ENCODE measurements at regions not wholly inside any gene's neighbourhood (a gene's known extent, or its start where the extent isn't known, plus 50 kb on each side); places are given as distances from the start of the nearest gene placed in this dataset.

DNA sequence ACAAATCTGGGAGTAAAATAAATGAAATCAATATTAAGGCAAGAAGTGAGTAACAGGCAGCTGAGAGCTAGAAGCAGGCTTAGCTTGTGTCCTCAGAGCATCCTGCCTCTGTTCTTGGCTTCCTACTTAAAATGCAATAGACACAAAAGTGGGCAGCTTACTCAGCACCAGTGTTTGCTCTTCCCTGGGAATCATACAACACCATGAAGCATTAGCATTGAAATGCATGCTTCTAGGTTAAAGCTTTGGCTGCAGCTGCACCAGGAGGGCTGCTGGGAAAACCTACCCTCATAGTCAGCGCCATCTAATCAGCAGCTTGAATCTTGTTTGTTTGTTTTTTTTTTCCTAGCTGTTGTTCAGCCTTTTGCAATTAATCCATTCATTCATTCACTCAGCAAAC is 104.2 kb upstream of the VWC2 start:
- no peak overlapping the region for H3K4me3 Mint-ChIP-seq
- H3K27ac Mint-ChIP-seq, result no peak overlapping the region
- intact Hi-C loops (cut with DNase I, micrococcal nuclease), result no loop called here
- Histone ChIP-seq H3K36me3 (ENCODE audit: insufficient read depth, low read length) (no peaks in the 10 kb centered on the region), H3K27me3 (ENCODE audit: control insufficient read depth in 1 of 2, insufficient read depth in 2 of 2, low read length in 2 of 2) (no peaks in the 10 kb centered on the region), H3K4me1 (ENCODE audit: insufficient read depth, low read length) (no peaks in the 10 kb centered on the region), H3K4me3 (ENCODE audit: low read length) (no peak overlapping the region), H3K9me3 (ENCODE audit: control insufficient read depth in 1 of 2, insufficient read depth in 1 of 2, low read length in 2 of 2) (peaks cover 0 to 14% of the 10 kb centered on the region in 2 experiments), H3K27ac (ENCODE audit: low read depth in 1 of 2, low read length in 2 of 2) (no peak overlapping the region)
- ATAC-seq (ENCODE audit: poor library complexity) (no peak), DNase-seq (no peak)
- CTCF ChIA-PET, result no interaction called here
- no peaks in the 10 kb centered on the region for H3K4me1 Mint-ChIP-seq (ENCODE audit: low read depth)
- TF ChIP-seq, protein P1, sequence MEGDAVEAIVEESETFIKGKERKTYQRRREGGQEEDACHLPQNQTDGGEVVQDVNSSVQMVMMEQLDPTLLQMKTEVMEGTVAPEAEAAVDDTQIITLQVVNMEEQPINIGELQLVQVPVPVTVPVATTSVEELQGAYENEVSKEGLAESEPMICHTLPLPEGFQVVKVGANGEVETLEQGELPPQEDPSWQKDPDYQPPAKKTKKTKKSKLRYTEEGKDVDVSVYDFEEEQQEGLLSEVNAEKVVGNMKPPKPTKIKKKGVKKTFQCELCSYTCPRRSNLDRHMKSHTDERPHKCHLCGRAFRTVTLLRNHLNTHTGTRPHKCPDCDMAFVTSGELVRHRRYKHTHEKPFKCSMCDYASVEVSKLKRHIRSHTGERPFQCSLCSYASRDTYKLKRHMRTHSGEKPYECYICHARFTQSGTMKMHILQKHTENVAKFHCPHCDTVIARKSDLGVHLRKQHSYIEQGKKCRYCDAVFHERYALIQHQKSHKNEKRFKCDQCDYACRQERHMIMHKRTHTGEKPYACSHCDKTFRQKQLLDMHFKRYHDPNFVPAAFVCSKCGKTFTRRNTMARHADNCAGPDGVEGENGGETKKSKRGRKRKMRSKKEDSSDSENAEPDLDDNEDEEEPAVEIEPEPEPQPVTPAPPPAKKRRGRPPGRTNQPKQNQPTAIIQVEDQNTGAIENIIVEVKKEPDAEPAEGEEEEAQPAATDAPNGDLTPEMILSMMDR (IDR thresholded peaks at IDR 0.05), result no peak
- POLR2A ChIA-PET, result no interaction called here
- no peaks in the 10 kb centered on the region for H3K36me3 Mint-ChIP-seq (ENCODE audit: low read depth)
- no peaks in the 10 kb centered on the region for H3K27me3 Mint-ChIP-seq
- peaks cover 5% of the 10 kb centered on the region for H3K9me3 Mint-ChIP-seq

DNA sequence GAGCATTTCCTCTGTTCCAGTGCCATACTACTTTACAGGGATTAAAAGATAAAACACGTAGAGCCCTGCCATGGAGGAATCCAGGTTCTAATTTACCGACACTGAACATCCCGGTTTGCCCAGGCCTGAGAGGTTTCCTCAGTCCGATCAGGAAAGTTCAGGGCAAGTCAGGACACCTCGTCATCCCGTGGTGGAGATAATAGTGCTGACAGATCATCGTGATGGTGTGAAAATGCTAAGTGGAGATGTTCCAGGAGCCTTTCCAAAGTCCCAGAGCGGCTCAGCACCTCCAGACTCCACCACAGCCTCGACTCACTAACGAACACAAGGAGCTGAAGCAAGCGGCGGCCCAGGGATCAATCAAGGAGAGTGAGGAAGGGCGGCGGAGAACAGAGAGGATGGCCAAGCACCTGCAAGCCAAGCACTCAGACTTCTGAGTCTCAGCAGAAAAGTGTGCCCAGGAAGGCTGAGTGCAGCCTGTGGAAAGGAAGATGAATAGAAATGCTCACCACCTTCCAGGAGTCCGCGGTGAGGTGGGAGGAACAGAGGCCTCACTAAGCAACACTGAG is 103.7 kb upstream of the VWC2 start:
- ChIA-PET CTCF (no interaction called here), POLR2A (no interaction called here)
- no peaks in the 10 kb centered on the region for H3K4me1 ChIP-seq (ENCODE audit: insufficient read depth, low read length)
- no peaks in the 10 kb centered on the region for H3K27me3 ChIP-seq (ENCODE audit: control insufficient read depth in 1 of 2, insufficient read depth in 2 of 2, low read length in 2 of 2)
- Mint-ChIP-seq H3K27me3 (no peaks in the 10 kb centered on the region), H3K27ac (no peak overlapping the region), H3K4me3 (no peak overlapping the region), H3K36me3 (ENCODE audit: low read depth) (no peaks in the 10 kb centered on the region), H3K9me3 (peaks cover 5% of the 10 kb centered on the region), H3K4me1 (ENCODE audit: low read depth) (no peaks in the 10 kb centered on the region)
- ATAC-seq (ENCODE audit: poor library complexity) (no peak), DNase-seq (no peak)
- no peak overlapping the region for H3K4me3 ChIP-seq (ENCODE audit: low read length)
- intact Hi-C loops (cut with DNase I, micrococcal nuclease), result no loop called here
- H3K27ac ChIP-seq (ENCODE audit: low read depth in 1 of 2, low read length in 2 of 2), result no peak overlapping the region
- TF ChIP-seq, protein P1 (IDR thresholded peaks at IDR 0.05), result no peak
- peaks cover 0 to 14% of the 10 kb centered on the region in 2 experiments for H3K9me3 ChIP-seq (ENCODE audit: control insufficient read depth in 1 of 2, insufficient read depth in 1 of 2, low read length in 2 of 2)
- H3K36me3 ChIP-seq (ENCODE audit: insufficient read depth, low read length), result no peaks in the 10 kb centered on the region

DNA sequence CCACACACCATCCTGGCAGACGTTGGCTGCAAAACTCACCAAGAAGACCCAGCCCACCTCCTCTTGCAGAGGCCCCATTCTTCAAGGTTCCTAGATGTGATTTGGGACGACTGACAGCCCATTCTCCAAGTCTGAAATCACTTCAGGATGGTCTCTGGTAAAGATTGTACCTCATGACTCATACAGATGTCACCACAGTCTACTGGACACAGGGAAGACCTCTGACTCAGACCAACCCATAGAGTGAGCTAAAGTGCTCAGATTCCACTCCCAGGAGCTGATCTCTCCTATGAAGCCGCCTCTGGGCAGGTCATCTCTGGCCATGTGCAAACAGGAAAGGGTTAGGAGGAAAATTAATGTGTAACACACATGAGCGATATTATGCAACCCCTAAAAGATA is 102.4 kb upstream of the VWC2 start:
- Histone ChIP-seq H3K9me3 (ENCODE audit: control insufficient read depth in 1 of 2, insufficient read depth in 1 of 2, low read length in 2 of 2) (peaks cover 0 to 14% of the 10 kb centered on the region in 2 experiments), H3K4me3 (ENCODE audit: low read length) (no peak overlapping the region)
- H3K27ac Mint-ChIP-seq, result no peak overlapping the region

More for the DNA sequence above, 102.4 kb upstream of the VWC2 start:
- H3K4me3 Mint-ChIP-seq, result no peak overlapping the region
- H3K4me1 Mint-ChIP-seq (ENCODE audit: low read depth), result no peaks in the 10 kb centered on the region
- H3K9me3 Mint-ChIP-seq, result peaks cover 2% of the 10 kb centered on the region
- no peaks in the 10 kb centered on the region for H3K36me3 Mint-ChIP-seq (ENCODE audit: low read depth)
- intact Hi-C loops (cut with DNase I, micrococcal nuclease), result no loop called here
- ChIA-PET CTCF (no interaction called here), POLR2A (no interaction called here)
- Histone ChIP-seq H3K27me3 (ENCODE audit: control insufficient read depth in 1 of 2, insufficient read depth in 2 of 2, low read length in 2 of 2) (no peaks in the 10 kb centered on the region), H3K4me1 (ENCODE audit: insufficient read depth, low read length) (no peaks in the 10 kb centered on the region), H3K36me3 (ENCODE audit: insufficient read depth, low read length) (no peaks in the 10 kb centered on the region), H3K27ac (ENCODE audit: low read depth in 1 of 2, low read length in 2 of 2) (no peak overlapping the region)
- H3K27me3 Mint-ChIP-seq, result no peaks in the 10 kb centered on the region
- DNase-seq, result no peak
- TF ChIP-seq, protein P1 (IDR thresholded peaks at IDR 0.05), result no peak
- ATAC-seq (ENCODE audit: poor library complexity), result no peak
